ENCODE measurements at regions not wholly inside any gene's neighbourhood (a gene's known extent, or its start where the extent isn't known, plus 50 kb on each side); places are given as distances from the start of the nearest gene placed in this dataset.

- TF ChIP-seq FOXM1 (IDR thresholded peaks at IDR 0.05; ENCODE audit: borderline replicate concordance, low read depth) (no peak), MAX (IDR thresholded peaks at IDR 0.05) (no peak), YY1 (IDR thresholded peaks at IDR 0.05; ENCODE audit: low read depth) (no peak), NFIC (IDR thresholded peaks at IDR 0.05) (no peak), EP300 (IDR thresholded peaks at IDR 0.05; ENCODE audit: borderline replicate concordance) (no peak), REST (IDR thresholded peaks at IDR 0.05; ENCODE audit: low read depth) (no peak), RAD21 (IDR thresholded peaks at IDR 0.05; ENCODE audit: low read depth) (no peak), CEBPB (IDR thresholded peaks at IDR 0.05) (no peak), ZBTB7A (IDR thresholded peaks at IDR 0.05; ENCODE audit: low read depth) (no peak), CREB1 (IDR thresholded peaks at IDR 0.05; ENCODE audit: low read depth) (no peak), TAF1 (IDR thresholded peaks at IDR 0.05; ENCODE audit: low read depth) (no peak), EGR1 (IDR thresholded peaks at IDR 0.05) (no peak)
These were observed 593.7 kb downstream of the TMEM121 start for GRCh38 chr14:106120101-106120500.
